Endothelial cell of umbilical vein (primary cell): ENCODE measurements at regions not wholly inside any gene's neighbourhood (a gene's known extent, or its start where the extent isn't known, plus 50 kb on each side); places are given as distances from the start of the nearest gene placed in this dataset.

Experiments used
- BruUV-seq: library from RNA; stranded (reverse); fragments of 400-500 nt; replicated peaks from 2 replicates; lab custom pipeline; 2021; lab: Mats Ljungman, UMichigan
- CTCF ChIA-PET: fragments of 300-600, 350-600 bp; sonication (Branson Sonifier 250); formaldehyde crosslinking; loops from one replicate; lab custom pipeline; 2021; ENCODE audit warnings: antibody characterized with exemption, inconsistent platforms; lab: Charles Lee
- POLR2A ChIA-PET: fragments of 300-600, 350-600 bp; sonication (Branson Sonifier 250); formaldehyde crosslinking; loops from one replicate; lab custom pipeline; 2021; ENCODE audit warnings: antibody characterized with exemption, inconsistent platforms; lab: Charles Lee
- DNase-seq: peaks from one replicate; pipeline ENCODE4 v3.0.0-alpha.2; 2011; ENCODE audit warnings: low read depth, low spot score
- FAIRE-seq: peaks from 2 replicates; lab custom pipeline; 2011; peaks lifted over from hg19 to GRCh38; lab: Jason Lieb, UNC
- H2AFZ ChIP-seq: 2 replicates; pipeline ENCODE4 v1.6.0; 2012; ENCODE audit warnings: low read depth, low read length, control low read depth, inconsistent platforms
- H3K27ac ChIP-seq: 2 replicates; pipeline ENCODE4 v1.5.1; 2011; ENCODE audit warnings: low read depth, mild to moderate bottlenecking, control low read depth, low read length, moderate library complexity; ENCODE audit not compliant: insufficient read depth
- H3K27me3 ChIP-seq, 2 experiments: 2 replicates each; pipeline versions ENCODE4 v1.6.0 to v1.6.1; 2011; ENCODE audit warnings: low read length in 2 of 2, mixed read lengths in 1 of 2; ENCODE audit not compliant: control insufficient read depth in 2 of 2, insufficient read depth in 2 of 2
- H3K36me3 ChIP-seq, 2 experiments: 2 replicates in 1 of 2; 3 replicates in 1 of 2; pipeline ENCODE4 v1.5.1; 2011; ENCODE audit warnings: low read length in 2 of 2, mild to moderate bottlenecking in 1 of 2, moderate library complexity in 1 of 2; ENCODE audit not compliant: control insufficient read depth in 2 of 2, insufficient read depth in 2 of 2; ENCODE audit errors: extremely low read depth in 1 of 2
- H3K4me1 ChIP-seq: 3 replicates; pipeline ENCODE4 v1.5.1; 2011; ENCODE audit warnings: mild to moderate bottlenecking, low read length; ENCODE audit not compliant: control insufficient read depth, insufficient read depth; ENCODE audit errors: extremely low read depth
- H3K4me2 ChIP-seq: 2 replicates; pipeline ENCODE4 v1.6.1; 2011; ENCODE audit warnings: low read length, control low read depth, mixed read lengths; ENCODE audit not compliant: insufficient read depth
- H3K4me3 ChIP-seq, 3 experiments: fragments of 200-600 bp in 1 of 3; sonication (generic), shearing (Covaris generic) in 1 of 3; replicated peaks in 1 of 3; 2 replicates each; pipeline ENCODE4 v1.5.1; 2011 to 2016; ENCODE audit warnings: control low read depth in 3 of 3, low read length in 3 of 3, mild to moderate bottlenecking in 2 of 3, inconsistent platforms in 1 of 3, low read depth in 1 of 3, moderate library complexity in 1 of 3; ENCODE audit not compliant: insufficient read depth in 1 of 3
- H3K79me2 ChIP-seq: 2 replicates; pipeline ENCODE4 v1.6.0; 2012; ENCODE audit warnings: low read length, inconsistent platforms; ENCODE audit not compliant: control insufficient read depth, insufficient read depth
- H3K9ac ChIP-seq: replicated peaks from 2 replicates; pipeline ENCODE3; 2011; ENCODE audit warnings: low read length, control low read depth; ENCODE audit not compliant: insufficient read depth; ENCODE audit errors: extremely low read depth
- H3K9me1 ChIP-seq: replicated peaks from 3 replicates; pipeline ENCODE4 v1.6.0; 2011; ENCODE audit warnings: mild to moderate bottlenecking, low read length; ENCODE audit not compliant: control insufficient read depth, insufficient read depth; ENCODE audit errors: extremely low read depth
- H3K9me3 ChIP-seq: replicated peaks from 2 replicates; pipeline ENCODE4 v1.5.1; 2012; ENCODE audit warnings: low read length, inconsistent platforms; ENCODE audit not compliant: control insufficient read depth, insufficient read depth
- H4K20me1 ChIP-seq: replicated peaks from 2 replicates; pipeline ENCODE3; 2011; ENCODE audit warnings: mild to moderate bottlenecking, low read length; ENCODE audit not compliant: control insufficient read depth, insufficient read depth; ENCODE audit errors: extremely low read depth
- EZH2 ChIP-seq: IDR thresholded peaks from 2 replicates; pipeline ENCODE4 v1.6.1; 2012; ENCODE audit warnings: borderline replicate concordance, low read depth, mild to moderate bottlenecking, moderate library complexity, low read length, inconsistent platforms; ENCODE audit not compliant: severe bottlenecking
- FOS ChIP-seq: IDR thresholded peaks from 2 replicates; pipeline ENCODE4 v1.6.1; 2011; ENCODE audit warnings: mild to moderate bottlenecking, low read length, moderate library complexity, borderline replicate concordance; ENCODE audit not compliant: insufficient read depth
- GATA2 ChIP-seq: IDR thresholded peaks from 2 replicates; pipeline ENCODE4 v1.7.0; 2011; ENCODE audit warnings: low read depth, mild to moderate bottlenecking, moderate library complexity, mixed read lengths, low read length; ENCODE audit not compliant: insufficient read length, insufficient read depth
- JUN ChIP-seq: IDR thresholded peaks from 2 replicates; pipeline ENCODE4 v1.6.1; 2011; ENCODE audit warnings: borderline replicate concordance, low read depth; ENCODE audit not compliant: insufficient read length, insufficient read depth
- MYC ChIP-seq: IDR thresholded peaks from one replicate; pipeline ENCODE4 v1.6.1; 2011; ENCODE audit warnings: mild to moderate bottlenecking, low read depth, low read length
- POLR2A ChIP-seq: IDR thresholded peaks from 2 replicates; pipeline ENCODE4 v1.6.1; 2012; ENCODE audit warnings: low read depth, mild to moderate bottlenecking, control low read depth, low read length
- POLR2AphosphoS5 ChIP-seq: IDR thresholded peaks from 2 replicates; pipeline ENCODE4 v1.6.1; 2012; ENCODE audit warnings: low read depth, mild to moderate bottlenecking, control low read depth, low read length, moderate library complexity; ENCODE audit not compliant: insufficient read depth
- dilution Hi-C: fragments of 300-500 bp; cut with MboI; formaldehyde crosslinking; loops from one replicate; pipeline ENCODE4 v1.15.0; 2019; ENCODE audit warnings: low sequenced_read_pairs; ENCODE audit not compliant: extremely low pct_ligation_motif_present
- intact Hi-C: fragments of 100-400 bp; cut with micrococcal nuclease; formaldehyde crosslinking; loops from one replicate; pipeline ENCODE4 v1.10.0; 2022
- TF ChIP-seq, protein P1 (sequence below): IDR thresholded peaks from 2 replicates; pipeline ENCODE4 v1.6.1; 2011; ENCODE audit not compliant: insufficient read depth, insufficient read length
- TF ChIP-seq, protein P2 (sequence below), 2 donors: IDR thresholded peaks; 1 replicate in 1 of 2; 2 replicates in 1 of 2; pipeline ENCODE4 v1.5.1; 2011; ENCODE audit warnings: low read length in 2 of 2, mild to moderate bottlenecking in 2 of 2, moderate library complexity in 2 of 2, control low read depth in 1 of 2, inconsistent platforms in 1 of 2, low read depth in 1 of 2; ENCODE audit not compliant: insufficient read depth in 1 of 2; ENCODE audit errors: extremely low read depth in 1 of 2

DNA sequence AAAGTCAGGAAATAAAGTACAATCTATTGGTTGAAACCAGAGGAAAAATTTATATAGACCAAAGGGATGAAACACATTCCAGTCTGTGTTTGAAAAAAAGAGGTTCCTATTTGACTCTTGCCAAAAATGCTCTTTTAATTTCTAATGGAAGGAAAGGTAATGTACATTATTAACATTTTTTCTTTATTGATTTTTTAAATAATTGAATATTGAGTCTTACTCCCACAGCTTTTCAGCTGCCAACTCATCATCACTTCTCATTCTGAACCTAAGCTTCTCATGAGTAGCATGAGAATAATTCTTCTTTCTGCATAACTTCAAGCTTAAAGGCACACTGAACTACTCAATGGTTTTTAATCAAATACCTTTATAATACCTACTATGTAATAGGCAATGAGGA lies 49.8 kb upstream of the FHIP2A start:
- Histone ChIP-seq H3K4me3 (no peak overlapping the region), H3K9me1 (peaks cover 2% of the 10 kb centered on the region), H3K79me2 (no peaks in the 10 kb centered on the region), H4K20me1 (no peaks in the 10 kb centered on the region), H3K36me3 (no peaks in the 10 kb centered on the region), H3K27ac (no peak overlapping the region), H2AFZ (no peak overlapping the region), H3K4me2 (no peak overlapping the region), H3K27me3 (peaks cover 0 to 2% of the 10 kb centered on the region in 2 experiments), H3K9me3 (no peaks in the 10 kb centered on the region), H3K9ac (no peak overlapping the region), H3K4me1 (peaks cover 22% of the 10 kb centered on the region)
- dilution Hi-C loops (no loop called here), intact Hi-C loops (no loop called here)
- BruUV-seq: no TSS peak
- no peak for TF ChIP-seq MYC
- TF ChIP-seq, protein P1, sequence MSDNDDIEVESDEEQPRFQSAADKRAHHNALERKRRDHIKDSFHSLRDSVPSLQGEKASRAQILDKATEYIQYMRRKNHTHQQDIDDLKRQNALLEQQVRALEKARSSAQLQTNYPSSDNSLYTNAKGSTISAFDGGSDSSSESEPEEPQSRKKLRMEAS: no peak
- no peak for TF ChIP-seq FOS
- TF ChIP-seq, protein P2, sequence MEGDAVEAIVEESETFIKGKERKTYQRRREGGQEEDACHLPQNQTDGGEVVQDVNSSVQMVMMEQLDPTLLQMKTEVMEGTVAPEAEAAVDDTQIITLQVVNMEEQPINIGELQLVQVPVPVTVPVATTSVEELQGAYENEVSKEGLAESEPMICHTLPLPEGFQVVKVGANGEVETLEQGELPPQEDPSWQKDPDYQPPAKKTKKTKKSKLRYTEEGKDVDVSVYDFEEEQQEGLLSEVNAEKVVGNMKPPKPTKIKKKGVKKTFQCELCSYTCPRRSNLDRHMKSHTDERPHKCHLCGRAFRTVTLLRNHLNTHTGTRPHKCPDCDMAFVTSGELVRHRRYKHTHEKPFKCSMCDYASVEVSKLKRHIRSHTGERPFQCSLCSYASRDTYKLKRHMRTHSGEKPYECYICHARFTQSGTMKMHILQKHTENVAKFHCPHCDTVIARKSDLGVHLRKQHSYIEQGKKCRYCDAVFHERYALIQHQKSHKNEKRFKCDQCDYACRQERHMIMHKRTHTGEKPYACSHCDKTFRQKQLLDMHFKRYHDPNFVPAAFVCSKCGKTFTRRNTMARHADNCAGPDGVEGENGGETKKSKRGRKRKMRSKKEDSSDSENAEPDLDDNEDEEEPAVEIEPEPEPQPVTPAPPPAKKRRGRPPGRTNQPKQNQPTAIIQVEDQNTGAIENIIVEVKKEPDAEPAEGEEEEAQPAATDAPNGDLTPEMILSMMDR (IDR thresholded peaks at IDR 0.05; ENCODE audit: extremely low read depth in 1 of 2, insufficient read depth in 1 of 2, low read depth in 1 of 2, low read length in 2 of 2): no peak
- no peak for TF ChIP-seq EZH2
- TF ChIP-seq POLR2A: no peak
- TF ChIP-seq GATA2: no peak
- TF ChIP-seq POLR2AphosphoS5: no peak
- TF ChIP-seq JUN: no peak
- no peak for DNase-seq
- POLR2A ChIA-PET: no interaction called here
- CTCF ChIA-PET: interaction anchor here (0.7 to 1.5 kb wide), 3 partner anchors 68 to 300 kb away, joined by 3 to 4 read pairs (median 3); no protein-coding TSS in a partner anchor
- FAIRE-seq: peak; percentile 43
